Neural cell (in vitro differentiated cells): ENCODE measurements at regions not wholly inside any gene's neighbourhood (a gene's known extent, or its start where the extent isn't known, plus 50 kb on each side); places are given as distances from the start of the nearest gene placed in this dataset.

Experiments
- EZH2 ChIP-seq: fragments of 200-600, 300-800 bp; shearing (Covaris generic), sonication (generic); IDR thresholded peaks from 2 replicates; pipeline ENCODE4 v1.6.1; 2014; ENCODE audit warnings: antibody characterized with exemption, low read length, borderline replicate concordance, mild to moderate bottlenecking; ENCODE audit not compliant: insufficient read depth, poor library complexity, severe bottlenecking
- TF ChIP-seq, protein P1 (sequence below): IDR thresholded peaks from 2 replicates; pipeline ENCODE4 v1.6.1; 2012; ENCODE audit warnings: borderline replicate concordance
- TF ChIP-seq, protein P2 (sequence below): fragments of 450-650 bp; IDR thresholded peaks from 2 replicates; pipeline ENCODE4 v1.5.1; 2014; ENCODE audit warnings: antibody characterized with exemption, mild to moderate bottlenecking, moderate library complexity; ENCODE audit not compliant: poor library complexity, severe bottlenecking

DNA sequence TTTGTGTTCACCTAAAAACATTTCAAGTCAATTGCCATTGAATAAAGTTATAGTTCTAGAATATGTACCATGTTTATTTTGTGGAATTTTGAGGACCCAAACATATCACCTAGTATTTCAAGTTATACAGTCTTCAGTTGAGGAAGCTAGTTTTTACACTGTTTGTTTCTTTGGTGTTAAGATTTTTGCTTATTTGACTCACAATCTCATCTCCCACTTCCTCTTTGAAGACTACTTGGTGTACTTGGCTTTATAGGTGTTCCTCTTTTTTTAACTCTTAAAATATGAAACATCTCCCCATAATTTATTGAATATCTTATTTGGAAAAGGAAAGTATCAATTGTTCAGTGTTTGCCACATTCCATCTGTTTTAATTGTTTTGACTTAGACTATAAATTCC lies 675.4 kb downstream of the RAPGEF2 start:
- TF ChIP-seq, protein P1, sequence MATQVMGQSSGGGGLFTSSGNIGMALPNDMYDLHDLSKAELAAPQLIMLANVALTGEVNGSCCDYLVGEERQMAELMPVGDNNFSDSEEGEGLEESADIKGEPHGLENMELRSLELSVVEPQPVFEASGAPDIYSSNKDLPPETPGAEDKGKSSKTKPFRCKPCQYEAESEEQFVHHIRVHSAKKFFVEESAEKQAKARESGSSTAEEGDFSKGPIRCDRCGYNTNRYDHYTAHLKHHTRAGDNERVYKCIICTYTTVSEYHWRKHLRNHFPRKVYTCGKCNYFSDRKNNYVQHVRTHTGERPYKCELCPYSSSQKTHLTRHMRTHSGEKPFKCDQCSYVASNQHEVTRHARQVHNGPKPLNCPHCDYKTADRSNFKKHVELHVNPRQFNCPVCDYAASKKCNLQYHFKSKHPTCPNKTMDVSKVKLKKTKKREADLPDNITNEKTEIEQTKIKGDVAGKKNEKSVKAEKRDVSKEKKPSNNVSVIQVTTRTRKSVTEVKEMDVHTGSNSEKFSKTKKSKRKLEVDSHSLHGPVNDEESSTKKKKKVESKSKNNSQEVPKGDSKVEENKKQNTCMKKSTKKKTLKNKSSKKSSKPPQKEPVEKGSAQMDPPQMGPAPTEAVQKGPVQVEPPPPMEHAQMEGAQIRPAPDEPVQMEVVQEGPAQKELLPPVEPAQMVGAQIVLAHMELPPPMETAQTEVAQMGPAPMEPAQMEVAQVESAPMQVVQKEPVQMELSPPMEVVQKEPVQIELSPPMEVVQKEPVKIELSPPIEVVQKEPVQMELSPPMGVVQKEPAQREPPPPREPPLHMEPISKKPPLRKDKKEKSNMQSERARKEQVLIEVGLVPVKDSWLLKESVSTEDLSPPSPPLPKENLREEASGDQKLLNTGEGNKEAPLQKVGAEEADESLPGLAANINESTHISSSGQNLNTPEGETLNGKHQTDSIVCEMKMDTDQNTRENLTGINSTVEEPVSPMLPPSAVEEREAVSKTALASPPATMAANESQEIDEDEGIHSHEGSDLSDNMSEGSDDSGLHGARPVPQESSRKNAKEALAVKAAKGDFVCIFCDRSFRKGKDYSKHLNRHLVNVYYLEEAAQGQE, result no peak
- TF ChIP-seq EZH2, result no peak
- TF ChIP-seq, protein P2, sequence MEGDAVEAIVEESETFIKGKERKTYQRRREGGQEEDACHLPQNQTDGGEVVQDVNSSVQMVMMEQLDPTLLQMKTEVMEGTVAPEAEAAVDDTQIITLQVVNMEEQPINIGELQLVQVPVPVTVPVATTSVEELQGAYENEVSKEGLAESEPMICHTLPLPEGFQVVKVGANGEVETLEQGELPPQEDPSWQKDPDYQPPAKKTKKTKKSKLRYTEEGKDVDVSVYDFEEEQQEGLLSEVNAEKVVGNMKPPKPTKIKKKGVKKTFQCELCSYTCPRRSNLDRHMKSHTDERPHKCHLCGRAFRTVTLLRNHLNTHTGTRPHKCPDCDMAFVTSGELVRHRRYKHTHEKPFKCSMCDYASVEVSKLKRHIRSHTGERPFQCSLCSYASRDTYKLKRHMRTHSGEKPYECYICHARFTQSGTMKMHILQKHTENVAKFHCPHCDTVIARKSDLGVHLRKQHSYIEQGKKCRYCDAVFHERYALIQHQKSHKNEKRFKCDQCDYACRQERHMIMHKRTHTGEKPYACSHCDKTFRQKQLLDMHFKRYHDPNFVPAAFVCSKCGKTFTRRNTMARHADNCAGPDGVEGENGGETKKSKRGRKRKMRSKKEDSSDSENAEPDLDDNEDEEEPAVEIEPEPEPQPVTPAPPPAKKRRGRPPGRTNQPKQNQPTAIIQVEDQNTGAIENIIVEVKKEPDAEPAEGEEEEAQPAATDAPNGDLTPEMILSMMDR, result no peak
